ENCODE measurements at regions not wholly inside any gene's neighbourhood (a gene's known extent, or its start where the extent isn't known, plus 50 kb on each side); places are given as distances from the start of the nearest gene placed in this dataset.

- no peak overlapping the region for H3K9ac ChIP-seq (ENCODE audit: insufficient read depth in 1 of 2, low read depth in 2 of 2, low read length in 2 of 2)
- no peaks in the 10 kb centered on the region for H4K20me1 ChIP-seq (replicated peaks; ENCODE audit: control insufficient read depth, insufficient read depth, low read length)
- 0% methylated on average over 3 of the region's 3 CpGs for WGBS (ENCODE audit: insufficient coverage, low coverage, missing lambda C conversion rate)
- H3K9me3 ChIP-seq (replicated peaks; ENCODE audit: control insufficient read depth, insufficient read depth, low read depth, low read length): no peaks in the 10 kb centered on the region
- H3K4me2 ChIP-seq (ENCODE audit: insufficient read depth, low read length): no peak overlapping the region
- no peak overlapping the region for H3K4me3 ChIP-seq
- no peaks in the 10 kb centered on the region for H3K79me2 ChIP-seq (ENCODE audit: control insufficient read depth, insufficient read depth, low read length)
- H2AFZ ChIP-seq (ENCODE audit: low read depth, low read length): no peak overlapping the region
- H3K27me3 ChIP-seq (ENCODE audit: control insufficient read depth in 2 of 2, insufficient read depth in 2 of 2, low read length in 2 of 2): no peaks in the 10 kb centered on the region
- H3K4me1 ChIP-seq (replicated peaks in 1 of 2; ENCODE audit: control insufficient read depth in 2 of 2, insufficient read depth in 2 of 2, low read length in 2 of 2): no peaks in the 10 kb centered on the region
- H3K9me1 ChIP-seq (ENCODE audit: control insufficient read depth, insufficient read depth, low read length): no peaks in the 10 kb centered on the region
- FAIRE-seq (no peak), ATAC-seq (no peak), DNase-seq (ENCODE audit: extremely low read depth in 1 of 4, low spot score in 3 of 4) (no peak)
- H3K27ac ChIP-seq (ENCODE audit: extremely low read depth, low read depth, low read length): no peak overlapping the region
- no TSS peak for BruUV-seq (replicated peaks)
- intact Hi-C loops (cut with micrococcal nuclease) (loop anchor here (10.0 kb wide), 1 partner anchor 57 kb away; no protein-coding TSS in a partner anchor), in situ Hi-C loops (cut with MboI) (no loop called here)
- CTCF ChIA-PET (ENCODE audit: low intra/inter-chr PET ratio): no interaction called here
- H3K36me3 ChIP-seq (ENCODE audit: control insufficient read depth, insufficient read depth, low read length): no peaks in the 10 kb centered on the region
- POLR2A ChIA-PET: no interaction called here
- TF ChIP-seq RBM39 (optimal IDR thresholded peaks at IDR 0.05; ENCODE audit: low read depth, low read length) (no peak), ZFX (CRISPR knock-in tag; IDR thresholded peaks at IDR 0.05) (no peak), TEAD1 (CRISPR knock-in tag; IDR thresholded peaks at IDR 0.05) (no peak), TFAM (CRISPR knock-in tag; conservative IDR thresholded peaks at IDR 0.05) (no peak), ZNF668 (CRISPR knock-in tag; IDR thresholded peaks at IDR 0.05) (no peak), SIX5 (IDR thresholded peaks at IDR 0.05; ENCODE audit: borderline replicate concordance in 1 of 2, insufficient read depth in 1 of 2, low read depth in 1 of 2, low read length in 2 of 2) (no peak), THRA (IDR thresholded peaks at IDR 0.05) (no peak), MCM7 (IDR thresholded peaks at IDR 0.05) (no peak), SP2 (IDR thresholded peaks at IDR 0.05; ENCODE audit: extremely low read depth, low read depth, low read length, poor library complexity, severe bottlenecking) (no peak)
These were observed 184.0 kb upstream of the NR4A3 start for GRCh38 chr9:99637641-99638040.
